Cardiac fibroblast (primary cell): ENCODE measurements at regions not wholly inside any gene's neighbourhood (a gene's known extent, or its start where the extent isn't known, plus 50 kb on each side); places are given as distances from the start of the nearest gene placed in this dataset.

Experiments
- DNase-seq, 2 donors: peaks; one replicate each; pipeline versions ENCODE4 v3.0.0 to v3.0.0-alpha.2; 2010; ENCODE audit warnings: low read depth in 2 of 2
- H3K4me3 ChIP-seq, 2 donors: replicated peaks in 1 of 2; 1 replicate in 1 of 2; 2 replicates in 1 of 2; pipeline ENCODE4 v1.5.1; 2011; ENCODE audit warnings: low read depth in 2 of 2, low read length in 2 of 2, mild to moderate bottlenecking in 2 of 2, moderate library complexity in 1 of 2
- CTCF ChIP-seq: IDR thresholded peaks from one replicate; pipeline ENCODE4 v1.5.1; 2011; ENCODE audit warnings: low read depth, mild to moderate bottlenecking, low read length, inconsistent platforms

DNA sequence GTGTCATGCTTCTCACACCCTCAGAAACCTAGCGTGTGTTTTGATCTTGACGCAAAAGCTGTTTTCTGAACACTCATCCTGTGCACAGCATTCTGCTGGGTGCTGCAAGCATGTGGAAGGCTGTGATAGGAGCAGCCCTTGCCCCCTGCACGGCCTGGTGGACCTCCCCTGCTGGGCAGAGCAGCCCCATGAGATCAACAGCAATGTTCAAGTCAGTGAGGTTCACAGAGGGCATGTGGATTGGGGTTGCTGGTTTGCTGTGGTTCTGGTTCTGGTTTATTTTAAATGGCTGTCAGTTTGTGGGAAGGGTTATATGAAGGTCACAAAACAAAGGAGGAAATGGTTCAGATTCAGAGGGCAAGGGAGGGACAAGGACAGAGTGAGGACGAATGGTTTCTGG lies 71.3 kb downstream of the SOWAHC start:
- no peak for DNase-seq
- no peak overlapping the region for H3K4me3 ChIP-seq
- TF ChIP-seq CTCF, result no peak

- H3K4me3 ChIP-seq, result no peak overlapping the region
Observed at GRCh38 chr2:109686921-109687320, 72.8 kb downstream of the SOWAHC start.

DNA sequence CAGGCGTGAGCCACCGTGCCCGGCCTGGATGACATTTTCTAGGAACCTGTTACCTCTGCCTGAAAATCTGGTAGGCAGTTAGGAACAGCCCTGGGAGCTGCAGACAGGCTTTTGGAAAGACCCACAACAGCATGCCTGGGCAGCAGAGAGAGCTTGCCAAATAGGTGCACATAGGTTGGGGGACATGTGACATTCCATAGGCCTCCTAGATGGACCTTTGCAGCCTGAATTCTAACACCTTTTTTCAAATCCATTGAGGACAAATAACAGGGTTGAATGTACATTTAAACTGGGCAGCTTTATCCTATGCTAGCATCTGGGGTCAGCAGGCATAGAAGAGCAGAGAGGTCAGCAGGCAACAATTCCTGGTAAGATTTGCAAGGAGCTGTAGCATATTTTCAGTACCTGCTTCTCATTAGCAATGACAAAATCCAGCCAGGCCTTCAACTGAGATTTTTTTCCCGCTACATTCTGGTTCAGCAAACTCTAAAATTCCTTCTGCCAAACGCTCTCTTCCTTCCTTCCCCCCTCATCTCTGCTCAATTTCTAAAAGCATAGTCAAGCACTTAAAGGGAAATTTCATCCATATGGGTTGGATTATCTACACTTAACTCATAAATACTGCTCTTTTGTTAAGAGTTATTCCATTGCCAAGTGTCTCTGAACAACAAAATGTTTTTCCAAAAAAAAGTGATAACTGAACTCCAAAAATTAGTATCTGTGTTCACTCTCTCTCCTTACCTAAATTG lies 75.2 kb downstream of the SOWAHC start:
- TF ChIP-seq CTCF, result no peak
- H3K4me3 ChIP-seq, result no peak overlapping the region
- no peak for DNase-seq

More at GRCh38 chr2:109686921-109687320, 72.8 kb downstream of the SOWAHC start:
- DNase-seq, result no peak
- no peak for TF ChIP-seq CTCF

- no peak for TF ChIP-seq CTCF
- H3K4me3 ChIP-seq, result no peak overlapping the region
- no peak for DNase-seq
Observed at GRCh38 chr2:109689973-109690372, 75.8 kb downstream of the SOWAHC start.

- DNase-seq, result no peak
- no peak for TF ChIP-seq CTCF
- H3K4me3 ChIP-seq, result no peak overlapping the region
Observed at GRCh38 chr2:109690457-109690821, 76.3 kb downstream of the SOWAHC start.

DNA sequence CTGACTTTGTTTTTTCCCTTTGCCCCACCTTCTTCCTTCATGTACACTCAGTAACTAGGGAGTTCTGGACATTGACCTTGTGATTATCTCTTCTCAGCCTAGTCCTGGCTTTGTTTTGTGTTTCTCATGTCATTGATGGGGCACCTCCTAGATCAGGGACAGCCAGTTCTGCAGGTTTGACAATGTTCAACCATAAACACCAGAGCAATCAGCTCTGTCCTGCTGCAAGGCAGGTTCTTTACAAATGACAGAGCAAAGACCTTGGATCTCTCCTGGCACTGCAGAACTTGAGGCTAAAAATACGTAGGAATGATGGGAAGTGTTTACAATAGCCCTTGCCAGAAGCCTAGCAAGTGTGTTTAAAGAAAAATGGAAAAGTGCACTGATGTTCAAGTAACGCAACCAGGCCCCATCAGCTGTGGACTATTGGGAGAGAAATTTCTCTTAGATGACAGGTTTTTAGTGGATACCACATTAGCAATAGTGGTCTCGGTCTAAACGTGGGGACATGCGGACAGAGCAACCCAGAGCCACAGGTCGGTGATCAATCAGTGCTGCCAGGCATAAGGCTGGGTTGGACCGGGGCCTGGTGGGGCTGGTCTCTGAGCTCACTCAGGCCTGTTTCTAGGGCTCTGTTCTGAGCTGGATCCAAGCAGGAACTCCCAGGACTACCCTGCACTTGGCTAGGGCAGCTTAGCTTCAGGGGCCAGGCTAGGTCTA lies 76.8 kb downstream of the SOWAHC start:
- no peak overlapping the region for H3K4me3 ChIP-seq
- no peak for DNase-seq
- TF ChIP-seq CTCF, result no peak
